GM10248 (cell line): ENCODE measurements at regions not wholly inside any gene's neighbourhood (a gene's known extent, or its start where the extent isn't known, plus 50 kb on each side); places are given as distances from the start of the nearest gene placed in this dataset.

ENCODE experiments used
- CTCF ChIA-PET: fragments of 300-600 bp; sonication (Branson Sonifier 250); formaldehyde crosslinking; extraction: SDS; loops from one replicate; lab custom pipeline; 2021; ENCODE audit warnings: antibody characterized with exemption; lab: Yijun Ruan, JAX
- POLR2A ChIA-PET: fragments of 350-650 bp; sonication (Branson Sonifier 250); formaldehyde crosslinking; extraction: SDS; loops from one replicate; lab custom pipeline; 2020; ENCODE audit warnings: antibody characterized with exemption; lab: Yijun Ruan, JAX
- DNase-seq: peaks from one replicate; pipeline ENCODE4 v3.0.0; 2012; ENCODE audit errors: extremely low spot score
- CTCF ChIP-seq: IDR thresholded peaks from 2 replicates; pipeline ENCODE4 v1.5.1; 2012; ENCODE audit warnings: mild to moderate bottlenecking, low read depth; ENCODE audit errors: extremely low read depth, missing control alignments, control extremely low read depth

- no peak for TF ChIP-seq CTCF
- POLR2A ChIA-PET, result no interaction called here
- no peak for DNase-seq
- CTCF ChIA-PET, result interaction anchor here (1.8 kb wide), 1 partner anchor 17 kb away, joined by 4 read pairs; no protein-coding TSS in a partner anchor
These were observed 286.7 kb upstream of the FZD8 start for GRCh38 chr10:35928748-35929147.

DNA sequence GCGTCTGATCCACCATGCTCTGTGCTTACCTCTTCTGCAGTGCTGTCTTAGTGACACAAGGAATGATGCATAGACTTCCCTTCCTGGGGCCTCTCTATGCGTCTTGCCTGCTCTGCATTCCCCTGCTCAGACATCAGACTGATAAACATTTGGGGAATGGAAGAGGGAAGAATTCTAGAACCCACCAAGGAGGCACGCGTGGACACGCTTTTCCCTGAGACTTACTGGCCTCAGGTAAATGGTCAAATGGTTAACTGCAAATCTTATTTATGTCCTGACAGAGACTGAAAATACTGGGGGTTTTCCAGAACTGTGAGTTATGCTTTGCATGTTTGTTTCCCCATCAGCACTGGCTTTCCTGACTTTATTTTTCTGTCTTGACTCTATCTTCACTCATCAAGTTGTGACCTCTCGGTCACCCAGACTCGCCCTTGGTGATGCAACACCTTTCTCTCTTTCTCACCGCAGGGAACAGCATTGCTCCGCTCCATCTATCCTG is 285.9 kb upstream of the FZD8 start:
- no peak for DNase-seq
- TF ChIP-seq CTCF, result no peak
- POLR2A ChIA-PET, result no interaction called here
- CTCF ChIA-PET, result interaction anchor here (1.8 kb wide), 1 partner anchor 18 kb away, joined by 4 read pairs; no protein-coding TSS in a partner anchor

DNA sequence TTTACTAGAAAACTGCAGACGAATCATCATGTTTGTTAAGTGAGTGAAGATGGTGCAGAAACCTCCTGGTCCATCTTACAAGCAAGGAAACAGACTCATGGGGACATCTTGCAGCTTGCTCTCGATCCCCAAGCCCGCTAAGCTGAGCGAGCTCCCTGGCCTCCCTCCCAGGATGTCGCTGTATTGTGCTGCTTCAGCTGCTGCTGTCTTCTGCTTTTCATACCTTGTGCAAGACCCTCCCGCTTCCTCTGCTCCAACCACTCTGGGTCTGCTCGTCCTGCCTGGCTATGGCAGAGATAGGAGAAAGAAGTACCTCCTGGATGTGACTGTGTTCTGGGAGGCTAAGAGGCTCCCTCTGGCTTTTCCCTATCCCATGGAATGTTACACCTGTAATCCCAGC is 285.2 kb upstream of the FZD8 start:
- CTCF ChIA-PET, result interaction anchor here (1.8 kb wide), 1 partner anchor 19 kb away, joined by 4 read pairs; no protein-coding TSS in a partner anchor
- POLR2A ChIA-PET, result no interaction called here
- DNase-seq, result no peak
- TF ChIP-seq CTCF, result no peak

- POLR2A ChIA-PET, result no interaction called here
- CTCF ChIA-PET, result no interaction called here
- TF ChIP-seq CTCF, result no peak
- no peak for DNase-seq
These were observed 284.8 kb upstream of the FZD8 start for GRCh38 chr10:35926846-35927245.

DNA sequence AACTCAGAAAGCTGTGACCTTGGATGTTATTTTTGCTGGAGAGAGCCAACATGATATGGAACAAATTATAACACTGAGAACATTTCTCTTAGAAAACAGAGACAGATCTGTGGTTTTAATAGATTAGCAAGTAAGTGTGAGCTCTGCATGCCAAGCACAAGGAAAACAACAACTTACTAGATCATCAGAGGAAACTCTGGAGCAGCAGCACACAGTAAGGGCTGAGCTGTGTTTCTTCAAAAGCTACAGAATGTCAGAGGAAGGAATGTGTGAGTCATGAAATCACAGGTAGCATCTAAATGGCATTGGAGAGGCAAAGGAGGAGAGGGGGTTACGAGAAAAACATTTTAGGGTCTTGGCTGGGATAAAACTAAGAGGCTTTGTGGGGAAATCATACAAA is 283.4 kb upstream of the FZD8 start:
- no peak for TF ChIP-seq CTCF
- ChIA-PET POLR2A (no interaction called here), CTCF (no interaction called here)
- DNase-seq, result no peak

GRCh38 chr10:35924759-35925158 is 282.7 kb upstream of the FZD8 start:
- CTCF ChIA-PET, result no interaction called here
- no peak for DNase-seq
- TF ChIP-seq CTCF, result no peak
- POLR2A ChIA-PET, result no interaction called here
